Nephron progenitor cell (in vitro differentiated cells): ENCODE measurements at regions not wholly inside any gene's neighbourhood (a gene's known extent, or its start where the extent isn't known, plus 50 kb on each side); places are given as distances from the start of the nearest gene placed in this dataset.

ENCODE experiments used
- DNase-seq: peaks from one replicate; pipeline ENCODE4 v3.0.0; 2021
- H3K27ac Mint-ChIP-seq: 2 replicates; pipeline ENCODE4 v1.8.0; 2021; ENCODE audit warnings: mild to moderate bottlenecking, moderate library complexity, mixed read lengths
- H3K27me3 Mint-ChIP-seq: 2 replicates; pipeline ENCODE4 v1.8.0; 2021; ENCODE audit warnings: mild to moderate bottlenecking, low read depth, mixed read lengths; ENCODE audit not compliant: poor library complexity
- H3K36me3 Mint-ChIP-seq: 2 replicates; pipeline ENCODE4 v1.8.0; 2021; ENCODE audit warnings: low read depth, mixed read lengths
- H3K4me1 Mint-ChIP-seq: 2 replicates; pipeline ENCODE4 v1.8.0; 2021; ENCODE audit warnings: mixed read lengths
- H3K4me3 Mint-ChIP-seq: 2 replicates; pipeline ENCODE4 v1.8.0; 2021; ENCODE audit warnings: mild to moderate bottlenecking, moderate library complexity, mixed read lengths
- H3K9me3 Mint-ChIP-seq: 2 replicates; pipeline ENCODE4 v1.8.0; 2021; ENCODE audit warnings: mild to moderate bottlenecking, moderate library complexity, mixed read lengths
- TF ChIP-seq, protein P1 (sequence below): fragments of 200-600 bp; sonication (generic); IDR thresholded peaks from 2 replicates; pipeline ENCODE4 v1.5.0; 2021; ENCODE audit warnings: antibody characterized with exemption

DNA sequence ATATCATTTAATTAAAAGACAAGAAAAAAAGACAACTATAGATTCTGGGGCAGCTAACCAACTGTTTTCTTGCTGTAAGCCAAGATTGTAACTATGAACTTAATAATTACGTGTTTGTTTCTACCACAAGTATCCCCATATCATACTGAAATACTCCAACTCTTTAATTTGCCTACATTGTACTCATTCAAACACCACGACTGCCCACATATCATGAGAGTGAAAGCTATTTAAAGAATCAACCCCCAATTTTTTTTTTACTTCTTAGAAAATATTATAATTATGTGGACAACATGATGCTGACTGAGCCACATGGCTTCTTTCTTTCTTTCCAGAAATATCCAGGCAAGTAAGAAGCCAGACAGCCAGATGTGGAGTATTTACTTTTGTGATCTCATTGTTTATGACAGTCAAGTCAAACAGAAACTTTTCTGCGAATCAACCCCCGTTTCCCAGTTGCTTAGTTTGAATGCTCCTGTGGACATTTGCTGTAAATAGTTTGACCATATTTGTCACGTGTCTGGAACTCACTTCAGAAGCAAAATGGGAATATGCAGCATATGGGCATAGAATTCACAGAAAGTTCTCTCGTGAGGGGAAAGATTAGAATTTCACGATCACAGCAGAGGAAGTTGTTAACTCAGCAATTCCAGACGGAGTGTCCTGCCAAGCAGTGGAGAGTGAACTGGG is 126.8 kb upstream of the PSMD7 start:
- DNase-seq, result no peak
- TF ChIP-seq, protein P1, sequence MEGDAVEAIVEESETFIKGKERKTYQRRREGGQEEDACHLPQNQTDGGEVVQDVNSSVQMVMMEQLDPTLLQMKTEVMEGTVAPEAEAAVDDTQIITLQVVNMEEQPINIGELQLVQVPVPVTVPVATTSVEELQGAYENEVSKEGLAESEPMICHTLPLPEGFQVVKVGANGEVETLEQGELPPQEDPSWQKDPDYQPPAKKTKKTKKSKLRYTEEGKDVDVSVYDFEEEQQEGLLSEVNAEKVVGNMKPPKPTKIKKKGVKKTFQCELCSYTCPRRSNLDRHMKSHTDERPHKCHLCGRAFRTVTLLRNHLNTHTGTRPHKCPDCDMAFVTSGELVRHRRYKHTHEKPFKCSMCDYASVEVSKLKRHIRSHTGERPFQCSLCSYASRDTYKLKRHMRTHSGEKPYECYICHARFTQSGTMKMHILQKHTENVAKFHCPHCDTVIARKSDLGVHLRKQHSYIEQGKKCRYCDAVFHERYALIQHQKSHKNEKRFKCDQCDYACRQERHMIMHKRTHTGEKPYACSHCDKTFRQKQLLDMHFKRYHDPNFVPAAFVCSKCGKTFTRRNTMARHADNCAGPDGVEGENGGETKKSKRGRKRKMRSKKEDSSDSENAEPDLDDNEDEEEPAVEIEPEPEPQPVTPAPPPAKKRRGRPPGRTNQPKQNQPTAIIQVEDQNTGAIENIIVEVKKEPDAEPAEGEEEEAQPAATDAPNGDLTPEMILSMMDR, result no peak
- Mint-ChIP-seq H3K4me3 (no peak overlapping the region), H3K27ac (no peak overlapping the region), H3K36me3 (no peaks in the 10 kb centered on the region), H3K4me1 (peaks cover 3% of the 10 kb centered on the region), H3K9me3 (peaks cover 4% of the 10 kb centered on the region), H3K27me3 (no peaks in the 10 kb centered on the region)

DNA sequence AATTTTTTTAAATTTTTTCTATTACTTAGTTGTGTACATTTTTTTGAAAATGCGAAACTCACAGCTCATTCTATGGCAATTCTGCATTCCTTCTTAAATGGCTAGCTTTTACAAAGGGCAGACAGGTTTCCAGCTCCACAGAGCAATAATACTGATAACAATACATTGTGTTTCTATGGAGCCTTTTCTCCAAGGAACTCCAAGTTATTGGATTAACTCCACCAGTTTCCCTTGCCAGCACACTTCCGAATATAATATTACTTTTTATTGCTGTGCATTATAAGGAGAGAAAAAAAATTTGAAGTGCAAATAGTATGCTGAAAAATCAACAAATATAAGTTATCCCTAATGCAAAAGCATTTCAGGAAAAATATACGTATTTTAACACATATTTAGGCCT is 127.5 kb upstream of the PSMD7 start:
- Mint-ChIP-seq H3K4me3 (no peak overlapping the region), H3K27ac (no peak overlapping the region), H3K36me3 (no peaks in the 10 kb centered on the region), H3K27me3 (no peaks in the 10 kb centered on the region), H3K4me1 (peaks cover 3% of the 10 kb centered on the region), H3K9me3 (no peaks in the 10 kb centered on the region)
- TF ChIP-seq, protein P1, result no peak
- DNase-seq, result no peak

GRCh38 chr16:74168445-74168844 is 128.2 kb upstream of the PSMD7 start:
- Mint-ChIP-seq H3K4me1 (peaks cover 3% of the 10 kb centered on the region), H3K36me3 (no peaks in the 10 kb centered on the region), H3K27me3 (no peaks in the 10 kb centered on the region), H3K9me3 (no peaks in the 10 kb centered on the region), H3K4me3 (no peak overlapping the region), H3K27ac (no peak overlapping the region)
- TF ChIP-seq, protein P1, result no peak
- no peak for DNase-seq

DNA sequence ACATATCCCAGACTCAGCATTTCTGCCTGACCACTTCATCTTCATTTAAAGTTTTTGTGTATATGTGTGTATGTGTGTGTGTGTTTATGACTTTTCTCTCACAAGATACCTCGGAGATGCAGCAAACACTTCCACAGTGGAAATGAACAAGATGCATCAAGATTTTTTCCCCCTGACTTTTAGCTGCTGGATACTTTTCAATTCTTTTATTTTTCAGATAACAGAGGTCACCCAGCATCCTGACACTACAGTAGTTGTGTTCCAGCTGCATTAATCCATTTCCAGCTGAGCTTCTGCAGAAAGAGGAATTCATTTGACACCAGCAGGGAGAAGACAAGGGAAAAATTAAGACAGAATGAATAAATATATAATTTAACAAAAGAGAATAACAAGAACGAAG is 130.2 kb upstream of the PSMD7 start:
- Mint-ChIP-seq H3K27me3 (no peaks in the 10 kb centered on the region), H3K4me1 (peaks cover 3% of the 10 kb centered on the region), H3K27ac (no peak overlapping the region), H3K36me3 (no peaks in the 10 kb centered on the region), H3K9me3 (peaks cover 5% of the 10 kb centered on the region), H3K4me3 (no peak overlapping the region)
- TF ChIP-seq, protein P1, result no peak
- no peak for DNase-seq

DNA sequence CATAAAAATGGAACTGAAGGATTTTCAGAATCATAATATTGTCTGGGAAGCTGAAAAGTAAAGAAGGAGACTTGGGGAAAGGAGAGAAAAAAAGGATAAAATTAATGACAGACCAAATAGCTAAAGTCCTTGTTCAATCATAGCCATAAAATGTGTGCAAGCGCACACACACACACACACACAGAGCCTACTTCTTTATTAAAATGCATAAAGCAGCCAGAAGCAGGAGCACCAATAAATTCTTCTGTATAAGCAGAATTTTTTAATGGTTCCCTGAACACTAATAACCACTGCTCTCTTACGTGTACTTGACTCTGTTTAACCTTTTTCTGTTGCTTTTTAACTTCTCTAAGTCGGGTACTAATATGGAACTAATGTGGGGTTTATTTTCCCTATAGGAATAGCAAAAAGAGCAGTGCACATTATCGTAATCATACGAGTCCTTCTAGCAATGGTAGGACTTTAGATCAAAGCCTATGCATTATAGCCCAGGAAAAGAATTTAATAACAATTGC is 131.0 kb upstream of the PSMD7 start:
- H3K27ac Mint-ChIP-seq, result no peak overlapping the region
- H3K36me3 Mint-ChIP-seq, result no peaks in the 10 kb centered on the region
- H3K4me1 Mint-ChIP-seq, result peaks cover 3% of the 10 kb centered on the region

More for the DNA sequence above, 131.0 kb upstream of the PSMD7 start:
- no peaks in the 10 kb centered on the region for H3K27me3 Mint-ChIP-seq
- no peak overlapping the region for H3K4me3 Mint-ChIP-seq
- TF ChIP-seq, protein P1, result no peak
- DNase-seq, result no peak
- H3K9me3 Mint-ChIP-seq, result peaks cover 11% of the 10 kb centered on the region
